GM23338 (cell line): ENCODE measurements at regions not wholly inside any gene's neighbourhood (a gene's known extent, or its start where the extent isn't known, plus 50 kb on each side); places are given as distances from the start of the nearest gene placed in this dataset.

Experiments used
- ATAC-seq: fragments of 200-7000 bp; cut with Tn5 transposase; 3 replicates; pipeline ENCODE4 v1.9.1; 2020
- DNase-seq: peaks from one replicate; pipeline ENCODE4 v3.0.0-alpha.2; 2015; ENCODE audit warnings: low spot score
- H2AFZ ChIP-seq: fragments of 200-600 bp; sonication (generic); 2 replicates; pipeline ENCODE4 v1.8.0; 2016; ENCODE audit warnings: antibody characterized with exemption, mild to moderate bottlenecking, moderate library complexity
- H3F3A ChIP-seq: fragments of 200-600 bp; sonication (generic); replicated peaks from 2 replicates; pipeline ENCODE4 v1.8.0; 2017; ENCODE audit warnings: antibody characterized with exemption, mixed run types, low read depth
- H3K27ac ChIP-seq: fragments of 200-600 bp; sonication (generic); 2 replicates; pipeline ENCODE4 v1.6.1; 2016; ENCODE audit warnings: low read depth
- H3K27me3 ChIP-seq: fragments of 200-600 bp; sonication (generic); 2 replicates; pipeline ENCODE4 v1.8.0; 2016; ENCODE audit warnings: mild to moderate bottlenecking, mixed run types, moderate library complexity; ENCODE audit not compliant: insufficient read depth
- H3K36me3 ChIP-seq: fragments of 200-600 bp; sonication (generic); 2 replicates; pipeline ENCODE4 v1.8.0; 2016; ENCODE audit warnings: mild to moderate bottlenecking; ENCODE audit not compliant: insufficient read depth
- H3K4me1 ChIP-seq: fragments of 200-600 bp; sonication (generic); 2 replicates; pipeline ENCODE4 v1.8.0; 2016; ENCODE audit warnings: mild to moderate bottlenecking, moderate library complexity; ENCODE audit not compliant: insufficient read depth
- H3K4me2 ChIP-seq: fragments of 200-600 bp; sonication (generic); 2 replicates; pipeline ENCODE4 v1.7.1; 2017; ENCODE audit warnings: mixed run types
- H3K4me3 ChIP-seq: fragments of 200-600 bp; sonication (generic); 2 replicates; pipeline ENCODE4 v1.6.1; 2016; ENCODE audit warnings: mixed run types
- H3K79me2 ChIP-seq: fragments of 200-600 bp; sonication (generic); replicated peaks from 2 replicates; pipeline ENCODE4 v1.8.0; 2017; ENCODE audit warnings: mild to moderate bottlenecking; ENCODE audit not compliant: insufficient read depth
- H3K9me2 ChIP-seq: fragments of 200-600 bp; sonication (generic); 2 replicates; pipeline ENCODE4 v1.8.0; 2017; ENCODE audit not compliant: insufficient read depth
- H4K20me1 ChIP-seq: fragments of 200-600 bp; sonication (generic); replicated peaks from 2 replicates; pipeline ENCODE4 v1.8.0; 2017; ENCODE audit warnings: mild to moderate bottlenecking; ENCODE audit not compliant: insufficient read depth
- H3K27ac Mint-ChIP-seq: 2 replicates; pipeline ENCODE4 v1.8.0; 2020; ENCODE audit warnings: inconsistent platforms, mild to moderate bottlenecking, moderate library complexity, mixed read lengths
- H3K27me3 Mint-ChIP-seq: 3 replicates; pipeline ENCODE4 v1.8.0; 2022; ENCODE audit warnings: low read depth, mild to moderate bottlenecking, moderate library complexity, mixed read lengths, inconsistent platforms; ENCODE audit not compliant: insufficient read depth, poor library complexity
- H3K36me3 Mint-ChIP-seq: 3 replicates; pipeline ENCODE4 v1.8.0; 2021; ENCODE audit warnings: low read depth, mild to moderate bottlenecking, inconsistent platforms, moderate library complexity, mixed read lengths
- H3K4me1 Mint-ChIP-seq: 3 replicates; pipeline ENCODE4 v1.8.0; 2020; ENCODE audit warnings: mild to moderate bottlenecking, inconsistent platforms, mixed read lengths
- H3K4me3 Mint-ChIP-seq: 3 replicates; pipeline ENCODE4 v1.8.0; 2021; ENCODE audit warnings: moderate library complexity, mild to moderate bottlenecking, inconsistent platforms, mixed read lengths
- H3K9me3 Mint-ChIP-seq: 3 replicates; pipeline ENCODE4 v1.8.0; 2020; ENCODE audit warnings: moderate library complexity, mild to moderate bottlenecking, inconsistent platforms, mixed read lengths
- CREB1 ChIP-seq: fragments of 250-450 bp; sonication (Bioruptor Pico); IDR thresholded peaks from 2 replicates; pipeline ENCODE4 v1.5.0; 2020; ENCODE audit warnings: low read depth, mild to moderate bottlenecking, moderate library complexity
- EZH2 ChIP-seq: fragments of 200-600 bp; sonication (generic); IDR thresholded peaks from one replicate; pipeline ENCODE4 v1.8.0; 2017; ENCODE audit warnings: antibody characterized with exemption, mild to moderate bottlenecking, low read depth; ENCODE audit not compliant: unreplicated experiment
- JUNB ChIP-seq: IDR thresholded peaks from one replicate; pipeline ENCODE4 v1.6.1; 2016; ENCODE audit warnings: antibody characterized with exemption; ENCODE audit not compliant: unreplicated experiment
- NANOG ChIP-seq: IDR thresholded peaks from 2 replicates; pipeline ENCODE4 v1.6.1; 2016; ENCODE audit warnings: antibody characterized with exemption, borderline replicate concordance
- STAT1 ChIP-seq: IDR thresholded peaks from one replicate; pipeline ENCODE4 v1.6.1; 2016; ENCODE audit warnings: antibody characterized with exemption; ENCODE audit not compliant: unreplicated experiment
- ZNF114 ChIP-seq: fragments of 250-450 bp; sonication (Bioruptor Pico); IDR thresholded peaks from 2 replicates; pipeline ENCODE4 v1.5.0; 2020; ENCODE audit warnings: mild to moderate bottlenecking, moderate library complexity
- TF ChIP-seq, protein P1 (sequence below): fragments of 250-450 bp; sonication (Bioruptor Pico); IDR thresholded peaks from 2 replicates; pipeline ENCODE4 v1.5.0; 2020; ENCODE audit warnings: mild to moderate bottlenecking, moderate library complexity
- TF ChIP-seq, protein P2 (sequence below): IDR thresholded peaks from one replicate; pipeline ENCODE4 v1.6.1; 2018; ENCODE audit warnings: antibody characterized with exemption; ENCODE audit not compliant: unreplicated experiment

DNA sequence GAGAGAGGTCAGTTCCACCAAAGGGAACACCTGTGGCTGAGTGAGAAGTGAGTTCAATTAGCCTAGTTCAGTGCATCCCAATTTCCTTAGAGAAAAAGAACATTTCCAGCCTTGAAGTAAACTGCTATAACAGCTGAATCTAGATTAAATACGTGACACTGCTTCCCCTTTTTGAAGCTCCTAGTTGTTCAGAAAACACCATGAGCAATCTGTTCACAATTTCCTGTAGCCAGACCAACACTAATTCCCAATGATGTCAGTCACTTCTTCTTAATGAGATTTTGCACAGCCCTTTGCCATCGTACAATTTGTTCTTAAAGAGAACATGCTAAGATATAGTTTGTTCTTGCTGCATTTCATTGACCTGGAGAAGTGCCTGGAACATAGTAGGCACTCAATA is 144.6 kb upstream of the EDNRA start:
- H3K27me3 ChIP-seq = no peaks in the 10 kb centered on the region
- no peaks in the 10 kb centered on the region for H4K20me1 ChIP-seq
- H3K4me3 Mint-ChIP-seq = no peak overlapping the region
- no peak overlapping the region for H3K4me3 ChIP-seq
- H3K4me1 Mint-ChIP-seq = peaks cover 3% of the 10 kb centered on the region; the same call in 2 of the 3 replicates
- H3K27me3 Mint-ChIP-seq = no peaks in the 10 kb centered on the region
- no peak overlapping the region for H3K27ac ChIP-seq
- H3K9me2 ChIP-seq = peaks cover 8% of the 10 kb centered on the region
- no peaks in the 10 kb centered on the region for H3K9me3 Mint-ChIP-seq
- H3F3A ChIP-seq = no peaks in the 10 kb centered on the region
- no peaks in the 10 kb centered on the region for H3K36me3 ChIP-seq
- no peak overlapping the region for H3K27ac Mint-ChIP-seq
- no peaks in the 10 kb centered on the region for H3K4me1 ChIP-seq
- no peak overlapping the region for H3K4me2 ChIP-seq
- 0 out of 2 replicates have a peak overlapping the region, but pooled peaks have one; percentile 38 for H2AFZ ChIP-seq
- H3K36me3 Mint-ChIP-seq = no peaks in the 10 kb centered on the region
- no peak for DNase-seq
- no peak for TF ChIP-seq NANOG
- no peak for TF ChIP-seq CREB1 (CRISPR knock-in tag)
- no peak for TF ChIP-seq ZNF114
- no peak for TF ChIP-seq STAT1
- no peak for TF ChIP-seq EZH2
- TF ChIP-seq, protein P1, sequence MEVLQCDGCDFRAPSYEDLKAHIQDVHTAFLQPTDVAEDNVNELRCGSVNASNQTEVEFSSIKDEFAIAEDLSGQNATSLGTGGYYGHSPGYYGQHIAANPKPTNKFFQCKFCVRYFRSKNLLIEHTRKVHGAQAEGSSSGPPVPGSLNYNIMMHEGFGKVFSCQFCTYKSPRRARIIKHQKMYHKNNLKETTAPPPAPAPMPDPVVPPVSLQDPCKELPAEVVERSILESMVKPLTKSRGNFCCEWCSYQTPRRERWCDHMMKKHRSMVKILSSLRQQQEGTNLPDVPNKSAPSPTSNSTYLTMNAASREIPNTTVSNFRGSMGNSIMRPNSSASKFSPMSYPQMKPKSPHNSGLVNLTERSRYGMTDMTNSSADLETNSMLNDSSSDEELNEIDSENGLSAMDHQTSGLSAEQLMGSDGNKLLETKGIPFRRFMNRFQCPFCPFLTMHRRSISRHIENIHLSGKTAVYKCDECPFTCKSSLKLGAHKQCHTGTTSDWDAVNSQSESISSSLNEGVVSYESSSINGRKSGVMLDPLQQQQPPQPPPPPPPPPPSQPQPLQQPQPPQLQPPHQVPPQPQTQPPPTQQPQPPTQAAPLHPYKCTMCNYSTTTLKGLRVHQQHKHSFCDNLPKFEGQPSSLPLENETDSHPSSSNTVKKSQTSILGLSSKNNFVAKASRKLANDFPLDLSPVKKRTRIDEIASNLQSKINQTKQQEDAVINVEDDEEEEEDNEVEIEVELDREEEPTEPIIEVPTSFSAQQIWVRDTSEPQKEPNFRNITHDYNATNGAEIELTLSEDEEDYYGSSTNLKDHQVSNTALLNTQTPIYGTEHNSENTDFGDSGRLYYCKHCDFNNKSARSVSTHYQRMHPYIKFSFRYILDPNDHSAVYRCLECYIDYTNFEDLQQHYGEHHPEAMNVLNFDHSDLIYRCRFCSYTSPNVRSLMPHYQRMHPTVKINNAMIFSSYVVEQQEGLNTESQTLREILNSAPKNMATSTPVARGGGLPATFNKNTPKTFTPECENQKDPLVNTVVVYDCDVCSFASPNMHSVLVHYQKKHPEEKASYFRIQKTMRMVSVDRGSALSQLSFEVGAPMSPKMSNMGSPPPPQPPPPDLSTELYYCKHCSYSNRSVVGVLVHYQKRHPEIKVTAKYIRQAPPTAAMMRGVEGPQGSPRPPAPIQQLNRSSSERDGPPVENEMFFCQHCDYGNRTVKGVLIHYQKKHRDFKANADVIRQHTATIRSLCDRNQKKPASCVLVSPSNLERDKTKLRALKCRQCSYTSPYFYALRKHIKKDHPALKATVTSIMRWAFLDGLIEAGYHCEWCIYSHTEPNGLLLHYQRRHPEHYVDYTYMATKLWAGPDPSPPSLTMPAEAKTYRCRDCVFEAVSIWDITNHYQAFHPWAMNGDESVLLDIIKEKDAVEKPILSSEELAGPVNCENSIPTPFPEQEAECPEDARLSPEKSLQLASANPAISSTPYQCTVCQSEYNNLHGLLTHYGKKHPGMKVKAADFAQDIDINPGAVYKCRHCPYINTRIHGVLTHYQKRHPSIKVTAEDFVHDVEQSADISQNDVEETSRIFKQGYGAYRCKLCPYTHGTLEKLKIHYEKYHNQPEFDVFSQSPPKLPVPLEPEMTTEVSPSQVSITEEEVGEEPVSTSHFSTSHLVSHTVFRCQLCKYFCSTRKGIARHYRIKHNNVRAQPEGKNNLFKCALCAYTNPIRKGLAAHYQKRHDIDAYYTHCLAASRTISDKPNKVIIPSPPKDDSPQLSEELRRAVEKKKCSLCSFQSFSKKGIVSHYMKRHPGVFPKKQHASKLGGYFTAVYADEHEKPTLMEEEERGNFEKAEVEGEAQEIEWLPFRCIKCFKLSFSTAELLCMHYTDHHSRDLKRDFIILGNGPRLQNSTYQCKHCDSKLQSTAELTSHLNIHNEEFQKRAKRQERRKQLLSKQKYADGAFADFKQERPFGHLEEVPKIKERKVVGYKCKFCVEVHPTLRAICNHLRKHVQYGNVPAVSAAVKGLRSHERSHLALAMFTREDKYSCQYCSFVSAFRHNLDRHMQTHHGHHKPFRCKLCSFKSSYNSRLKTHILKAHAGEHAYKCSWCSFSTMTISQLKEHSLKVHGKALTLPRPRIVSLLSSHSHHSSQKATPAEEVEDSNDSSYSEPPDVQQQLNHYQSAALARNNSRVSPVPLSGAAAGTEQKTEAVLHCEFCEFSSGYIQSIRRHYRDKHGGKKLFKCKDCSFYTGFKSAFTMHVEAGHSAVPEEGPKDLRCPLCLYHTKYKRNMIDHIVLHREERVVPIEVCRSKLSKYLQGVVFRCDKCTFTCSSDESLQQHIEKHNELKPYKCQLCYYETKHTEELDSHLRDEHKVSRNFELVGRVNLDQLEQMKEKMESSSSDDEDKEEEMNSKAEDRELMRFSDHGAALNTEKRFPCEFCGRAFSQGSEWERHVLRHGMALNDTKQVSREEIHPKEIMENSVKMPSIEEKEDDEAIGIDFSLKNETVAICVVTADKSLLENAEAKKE (CRISPR knock-in tag) = no peak
- no peaks in the 10 kb centered on the region for H3K79me2 ChIP-seq
- ATAC-seq = no peak

DNA sequence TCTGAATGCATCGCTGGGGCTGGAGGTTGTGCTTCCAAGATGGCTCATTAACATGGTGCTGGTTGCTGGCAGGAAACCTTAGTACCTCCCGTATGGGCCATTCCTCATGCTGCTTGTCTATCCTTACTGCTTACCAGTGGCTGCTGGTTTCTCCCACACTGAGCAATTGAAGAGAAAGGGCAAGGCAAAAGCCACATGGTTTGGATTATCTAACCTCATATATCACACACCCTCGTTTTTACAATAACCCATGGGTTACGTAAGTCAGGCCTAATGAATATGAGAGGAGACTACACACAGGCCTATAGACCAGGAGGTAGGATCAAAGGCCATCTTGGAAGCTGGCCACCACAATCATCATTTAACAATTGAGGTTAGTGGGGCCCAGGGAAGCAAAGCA is 141.8 kb upstream of the EDNRA start:
- no peak overlapping the region for H2AFZ ChIP-seq
- Mint-ChIP-seq H3K27ac (no peak overlapping the region), H3K4me3 (no peak overlapping the region), H3K36me3 (no peaks in the 10 kb centered on the region), H3K9me3 (no peaks in the 10 kb centered on the region), H3K4me1 (peaks cover 3% of the 10 kb centered on the region; the same call in 2 of the 3 replicates), H3K27me3 (no peaks in the 10 kb centered on the region)
- no peak overlapping the region for H3K4me2 ChIP-seq
- H4K20me1 ChIP-seq = no peaks in the 10 kb centered on the region
- no peak for TF ChIP-seq JUNB
- TF ChIP-seq, protein P2, sequence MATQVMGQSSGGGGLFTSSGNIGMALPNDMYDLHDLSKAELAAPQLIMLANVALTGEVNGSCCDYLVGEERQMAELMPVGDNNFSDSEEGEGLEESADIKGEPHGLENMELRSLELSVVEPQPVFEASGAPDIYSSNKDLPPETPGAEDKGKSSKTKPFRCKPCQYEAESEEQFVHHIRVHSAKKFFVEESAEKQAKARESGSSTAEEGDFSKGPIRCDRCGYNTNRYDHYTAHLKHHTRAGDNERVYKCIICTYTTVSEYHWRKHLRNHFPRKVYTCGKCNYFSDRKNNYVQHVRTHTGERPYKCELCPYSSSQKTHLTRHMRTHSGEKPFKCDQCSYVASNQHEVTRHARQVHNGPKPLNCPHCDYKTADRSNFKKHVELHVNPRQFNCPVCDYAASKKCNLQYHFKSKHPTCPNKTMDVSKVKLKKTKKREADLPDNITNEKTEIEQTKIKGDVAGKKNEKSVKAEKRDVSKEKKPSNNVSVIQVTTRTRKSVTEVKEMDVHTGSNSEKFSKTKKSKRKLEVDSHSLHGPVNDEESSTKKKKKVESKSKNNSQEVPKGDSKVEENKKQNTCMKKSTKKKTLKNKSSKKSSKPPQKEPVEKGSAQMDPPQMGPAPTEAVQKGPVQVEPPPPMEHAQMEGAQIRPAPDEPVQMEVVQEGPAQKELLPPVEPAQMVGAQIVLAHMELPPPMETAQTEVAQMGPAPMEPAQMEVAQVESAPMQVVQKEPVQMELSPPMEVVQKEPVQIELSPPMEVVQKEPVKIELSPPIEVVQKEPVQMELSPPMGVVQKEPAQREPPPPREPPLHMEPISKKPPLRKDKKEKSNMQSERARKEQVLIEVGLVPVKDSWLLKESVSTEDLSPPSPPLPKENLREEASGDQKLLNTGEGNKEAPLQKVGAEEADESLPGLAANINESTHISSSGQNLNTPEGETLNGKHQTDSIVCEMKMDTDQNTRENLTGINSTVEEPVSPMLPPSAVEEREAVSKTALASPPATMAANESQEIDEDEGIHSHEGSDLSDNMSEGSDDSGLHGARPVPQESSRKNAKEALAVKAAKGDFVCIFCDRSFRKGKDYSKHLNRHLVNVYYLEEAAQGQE = no peak
- DNase-seq = no peak
- H3K79me2 ChIP-seq = no peaks in the 10 kb centered on the region
- no peaks in the 10 kb centered on the region for H3K4me1 ChIP-seq
- peaks cover 16% of the 10 kb centered on the region for H3K9me2 ChIP-seq
- H3F3A ChIP-seq = no peaks in the 10 kb centered on the region
- H3K27ac ChIP-seq = no peak overlapping the region
- ATAC-seq = no peak
- no peak overlapping the region for H3K4me3 ChIP-seq
- no peaks in the 10 kb centered on the region for H3K27me3 ChIP-seq
- no peaks in the 10 kb centered on the region for H3K36me3 ChIP-seq
